Astrocyte (in vitro differentiated cells and primary cell): ENCODE measurements at regions not wholly inside any gene's neighbourhood (a gene's known extent, or its start where the extent isn't known, plus 50 kb on each side); places are given as distances from the start of the nearest gene placed in this dataset.

Source experiments
- DNase-seq: peaks from one replicate; pipeline ENCODE4 v3.0.0-alpha.2; 2010; ENCODE audit warnings: low read depth
- FAIRE-seq: peaks from 2 replicates; lab custom pipeline; 2011; peaks lifted over from hg19 to GRCh38; lab: Jason Lieb, UNC
- H2AFZ ChIP-seq: 2 replicates; pipeline ENCODE4 v1.6.0; 2012; ENCODE audit warnings: low read depth, low read length, inconsistent platforms
- H3K27ac ChIP-seq: 2 replicates; pipeline ENCODE4 v1.5.1; 2011; ENCODE audit warnings: low read depth, low read length, inconsistent platforms
- H3K27me3 ChIP-seq: 2 replicates; pipeline ENCODE4 v1.6.0; 2011; ENCODE audit warnings: low read length, inconsistent platforms; ENCODE audit not compliant: insufficient read depth
- H3K36me3 ChIP-seq: 2 replicates; pipeline ENCODE4 v1.5.1; 2011; ENCODE audit warnings: low read length, inconsistent platforms; ENCODE audit not compliant: insufficient read depth
- H3K4me1 ChIP-seq: 2 replicates; pipeline ENCODE4 v1.5.1; 2011; ENCODE audit warnings: low read length, inconsistent platforms; ENCODE audit not compliant: insufficient read depth
- H3K4me2 ChIP-seq: 2 replicates; pipeline ENCODE4 v1.6.0; 2012; ENCODE audit warnings: low read length, inconsistent platforms
- H3K4me3 ChIP-seq: 2 replicates; pipeline ENCODE4 v1.5.1; 2011; ENCODE audit warnings: low read depth, mild to moderate bottlenecking, low read length, inconsistent platforms; ENCODE audit not compliant: insufficient read depth
- H3K79me2 ChIP-seq: 2 replicates; pipeline ENCODE4 v1.6.0; 2012; ENCODE audit warnings: mild to moderate bottlenecking, low read length, inconsistent platforms; ENCODE audit not compliant: insufficient read depth
- H3K9ac ChIP-seq: 2 replicates; pipeline ENCODE4 v1.6.0; 2012; ENCODE audit warnings: mild to moderate bottlenecking, low read length, inconsistent platforms
- H3K9me3 ChIP-seq: 2 replicates; pipeline ENCODE4 v1.5.1; 2012; ENCODE audit warnings: low read depth, mild to moderate bottlenecking, low read length, inconsistent platforms; ENCODE audit not compliant: insufficient read depth
- H4K20me1 ChIP-seq: 2 replicates; pipeline ENCODE4 v1.6.0; 2012; ENCODE audit warnings: low read length, inconsistent platforms; ENCODE audit not compliant: insufficient read depth
- H3K27ac Mint-ChIP-seq: one replicate; pipeline ENCODE4 v1.8.0; 2021; ENCODE audit warnings: mild to moderate bottlenecking, mixed read lengths; ENCODE audit not compliant: unreplicated experiment
- H3K27me3 Mint-ChIP-seq: one replicate; pipeline ENCODE4 v1.8.0; 2021; ENCODE audit warnings: low read depth, mixed read lengths; ENCODE audit not compliant: unreplicated experiment
- H3K36me3 Mint-ChIP-seq: one replicate; pipeline ENCODE4 v1.8.0; 2021; ENCODE audit warnings: low read depth, mixed read lengths; ENCODE audit not compliant: unreplicated experiment
- H3K4me1 Mint-ChIP-seq: one replicate; pipeline ENCODE4 v1.8.0; 2021; ENCODE audit warnings: low read depth, mixed read lengths; ENCODE audit not compliant: unreplicated experiment
- H3K4me3 Mint-ChIP-seq: one replicate; pipeline ENCODE4 v1.8.0; 2021; ENCODE audit warnings: mild to moderate bottlenecking, moderate library complexity, mixed read lengths; ENCODE audit not compliant: unreplicated experiment
- H3K9me3 Mint-ChIP-seq: one replicate; pipeline ENCODE4 v1.8.0; 2021; ENCODE audit warnings: mild to moderate bottlenecking, mixed read lengths; ENCODE audit not compliant: unreplicated experiment
- CTCF ChIP-seq: IDR thresholded peaks from 2 replicates; pipeline ENCODE4 v1.5.1; 2011; ENCODE audit warnings: low read depth, mild to moderate bottlenecking, inconsistent platforms, low read length, moderate library complexity; ENCODE audit not compliant: insufficient read depth
- EZH2 ChIP-seq: IDR thresholded peaks from 2 replicates; pipeline ENCODE4 v1.6.1; 2012; ENCODE audit warnings: mild to moderate bottlenecking, low read length, inconsistent platforms; ENCODE audit not compliant: insufficient read depth

- Histone ChIP-seq H3K36me3 (no peaks in the 10 kb centered on the region), H4K20me1 (no peaks in the 10 kb centered on the region), H3K27ac (no peak overlapping the region), H3K4me2 (no peak overlapping the region), H2AFZ (no peak overlapping the region), H3K4me1 (no peaks in the 10 kb centered on the region), H3K27me3 (no peaks in the 10 kb centered on the region), H3K9me3 (no peaks in the 10 kb centered on the region), H3K79me2 (no peaks in the 10 kb centered on the region), H3K4me3 (no peak overlapping the region), H3K9ac (no peak overlapping the region)
- no peaks in the 10 kb centered on the region for H3K36me3 Mint-ChIP-seq
- no peaks in the 10 kb centered on the region for H3K9me3 Mint-ChIP-seq
- no peak for FAIRE-seq
- H3K4me3 Mint-ChIP-seq = no peak overlapping the region
- DNase-seq = peak; percentile 44
- no peaks in the 10 kb centered on the region for H3K4me1 Mint-ChIP-seq
- H3K27me3 Mint-ChIP-seq = no peaks in the 10 kb centered on the region
- TF ChIP-seq EZH2 (no peak), CTCF (no peak)
- no peak overlapping the region for H3K27ac Mint-ChIP-seq
These were observed 87.4 kb downstream of the ELAPOR2 start for GRCh38 chr7:86972072-86972471.

GRCh38 chr7:86970986-86971385 is 88.5 kb downstream of the ELAPOR2 start:
- no peak overlapping the region for H3K4me2 ChIP-seq
- H3K27me3 ChIP-seq = no peaks in the 10 kb centered on the region
- no peak overlapping the region for H2AFZ ChIP-seq
- no peaks in the 10 kb centered on the region for H3K9me3 Mint-ChIP-seq
- H3K79me2 ChIP-seq = no peaks in the 10 kb centered on the region
- H3K27ac Mint-ChIP-seq = no peak overlapping the region
- H3K36me3 ChIP-seq = no peaks in the 10 kb centered on the region
- H3K4me1 ChIP-seq = no peaks in the 10 kb centered on the region
- FAIRE-seq (no peak), DNase-seq (no peak)
- H3K9ac ChIP-seq = no peak overlapping the region
- no peak for TF ChIP-seq CTCF
- no peaks in the 10 kb centered on the region for H3K27me3 Mint-ChIP-seq
- peaks cover under 1% of the 10 kb centered on the region for H3K4me1 Mint-ChIP-seq
- H3K36me3 Mint-ChIP-seq = no peaks in the 10 kb centered on the region
- no peak overlapping the region for H3K27ac ChIP-seq
- H3K9me3 ChIP-seq = no peaks in the 10 kb centered on the region
- H4K20me1 ChIP-seq = no peaks in the 10 kb centered on the region
- no peak overlapping the region for H3K4me3 ChIP-seq
- no peak overlapping the region for H3K4me3 Mint-ChIP-seq

- no peak for FAIRE-seq
- H3K27ac Mint-ChIP-seq = no peak overlapping the region
These were observed 88.9 kb downstream of the ELAPOR2 start for GRCh38 chr7:86970547-86970946.

More at GRCh38 chr7:86970547-86970946, 88.9 kb downstream of the ELAPOR2 start:
- Mint-ChIP-seq H3K27me3 (no peaks in the 10 kb centered on the region), H3K4me1 (peaks cover 5% of the 10 kb centered on the region), H3K9me3 (no peaks in the 10 kb centered on the region), H3K4me3 (no peak overlapping the region), H3K36me3 (no peaks in the 10 kb centered on the region)
- Histone ChIP-seq H3K9me3 (no peaks in the 10 kb centered on the region), H2AFZ (no peak overlapping the region), H4K20me1 (no peaks in the 10 kb centered on the region), H3K4me2 (no peak overlapping the region), H3K9ac (no peak overlapping the region), H3K79me2 (no peaks in the 10 kb centered on the region), H3K4me1 (no peaks in the 10 kb centered on the region), H3K36me3 (no peaks in the 10 kb centered on the region), H3K27ac (no peak overlapping the region), H3K4me3 (no peak overlapping the region), H3K27me3 (no peaks in the 10 kb centered on the region)
- no peak for DNase-seq
- no peak for TF ChIP-seq EZH2
- TF ChIP-seq CTCF = no peak
